GM19438 (cell line): ENCODE measurements at regions not wholly inside any gene's neighbourhood (a gene's known extent, or its start where the extent isn't known, plus 50 kb on each side); places are given as distances from the start of the nearest gene placed in this dataset.

Source experiments
- ATAC-seq: cut with Tn5 transposase; IDR thresholded peaks from one replicate; pipeline ENCODE4 v1.9.1; 2021; ENCODE audit warnings: low read depth; ENCODE audit not compliant: unreplicated experiment

DNA sequence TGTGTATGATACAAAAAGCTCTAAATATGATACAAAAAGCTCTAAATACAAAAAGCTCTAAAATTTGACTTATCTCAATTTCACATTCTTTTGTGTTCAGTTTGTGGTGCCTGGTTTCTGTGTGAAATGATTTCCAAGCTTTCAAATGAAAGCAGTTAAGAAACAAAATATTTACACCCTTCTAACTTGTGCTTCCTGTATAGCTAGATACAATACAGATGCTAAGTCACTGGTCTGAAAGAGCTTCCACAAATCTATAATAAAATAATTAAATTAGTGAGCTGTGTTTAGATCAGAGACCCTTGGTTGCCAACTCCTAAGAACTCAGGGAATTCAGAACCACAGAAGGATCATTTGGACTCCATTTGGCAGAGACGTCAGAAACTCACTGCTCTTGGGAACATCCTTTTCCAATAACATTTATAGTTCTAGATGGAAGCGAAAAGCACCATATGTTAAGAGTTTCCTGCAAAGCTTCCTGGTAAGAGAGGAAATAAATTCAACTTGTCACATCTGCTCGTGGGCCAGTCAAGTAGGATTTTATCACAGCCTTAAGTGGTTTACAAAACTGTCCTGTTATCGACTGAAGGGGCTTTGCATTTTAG lies 1079.1 kb downstream of the ADGRL2 start:
- ATAC-seq: no peak

- ATAC-seq: no peak
These were observed 1074.4 kb downstream of the ADGRL2 start for GRCh38 chr1:82875170-82875569.

DNA sequence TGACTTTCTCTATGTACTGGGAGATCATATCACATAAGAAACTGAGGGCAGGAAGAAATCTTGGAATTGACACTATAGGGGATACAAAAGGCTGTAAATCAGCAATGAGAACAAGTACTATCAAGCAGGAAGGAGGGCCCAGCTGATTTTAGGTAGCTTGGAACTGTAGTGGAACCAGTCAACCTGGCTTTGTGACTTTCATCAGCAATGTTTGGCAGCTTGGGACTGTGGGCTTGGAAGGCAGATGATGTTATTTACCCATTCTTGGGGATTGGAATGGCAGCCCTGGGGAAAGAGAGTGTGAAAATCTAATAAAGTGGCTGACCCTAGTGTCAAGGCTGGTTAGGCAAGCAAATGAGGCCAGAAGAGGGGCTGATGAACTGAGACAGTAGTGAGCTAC lies 1073.3 kb downstream of the ADGRL2 start:
- no peak for ATAC-seq

DNA sequence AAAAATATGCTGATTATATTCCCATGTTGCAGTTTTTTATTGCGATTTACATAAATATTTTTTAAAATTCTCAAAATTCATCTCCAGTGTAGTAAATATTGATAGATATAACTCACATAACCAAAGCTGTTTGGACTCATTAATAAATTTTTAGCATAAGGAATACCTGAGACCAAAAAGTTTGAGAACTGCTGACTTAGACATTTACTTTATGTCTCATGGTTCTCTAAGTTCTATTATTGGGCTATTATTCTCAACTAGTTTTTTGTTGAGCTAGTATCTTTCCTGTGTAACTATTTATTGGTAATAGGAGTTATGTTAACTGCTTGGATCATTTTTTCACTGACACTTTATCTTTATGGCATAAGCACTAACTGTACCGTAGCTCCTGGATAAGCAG lies 1069.6 kb downstream of the ADGRL2 start:
- ATAC-seq: no peak

GRCh38 chr1:82867781-82868180 lies 1067.0 kb downstream of the ADGRL2 start:
- ATAC-seq: no peak

DNA sequence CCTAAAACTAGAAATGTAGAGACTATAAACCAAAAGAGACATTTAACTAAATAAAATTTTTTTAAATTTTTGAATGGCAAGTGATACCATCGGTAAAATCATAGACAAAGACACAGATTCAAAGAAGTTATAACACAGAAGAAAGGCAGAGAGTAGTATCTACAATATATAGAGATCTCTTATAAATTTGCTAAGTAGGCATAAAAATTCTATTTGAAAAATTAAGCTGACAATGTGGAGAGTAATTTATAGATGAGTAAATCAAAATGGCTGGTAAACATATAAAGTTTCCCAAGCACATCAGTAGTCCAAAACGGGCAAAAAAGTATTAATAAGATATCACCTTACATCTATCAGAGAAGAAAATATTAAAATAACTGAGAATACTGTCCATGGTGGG lies 1061.0 kb downstream of the ADGRL2 start:
- ATAC-seq: no peak

DNA sequence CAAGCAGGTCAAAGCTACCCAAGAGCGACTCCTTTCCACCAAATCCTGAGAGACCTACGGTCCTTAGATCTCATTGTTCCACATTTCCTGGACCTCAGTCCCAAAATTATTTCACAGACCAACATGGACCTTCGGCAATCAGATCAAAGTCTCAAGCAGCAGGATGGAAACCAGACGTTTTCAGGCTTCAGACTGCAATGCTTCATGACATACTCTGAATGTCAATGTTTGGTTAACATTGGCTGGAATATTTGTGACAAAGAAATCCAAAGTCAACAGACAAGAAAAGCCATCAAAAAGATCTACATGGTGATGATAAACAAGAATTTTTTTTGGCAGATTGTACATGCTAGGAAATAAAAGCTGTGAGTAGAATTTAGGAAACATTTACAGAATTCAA lies 1057.3 kb downstream of the ADGRL2 start:
- no peak for ATAC-seq

GRCh38 chr1:82849460-82849859 lies 1048.7 kb downstream of the ADGRL2 start:
- no peak for ATAC-seq

DNA sequence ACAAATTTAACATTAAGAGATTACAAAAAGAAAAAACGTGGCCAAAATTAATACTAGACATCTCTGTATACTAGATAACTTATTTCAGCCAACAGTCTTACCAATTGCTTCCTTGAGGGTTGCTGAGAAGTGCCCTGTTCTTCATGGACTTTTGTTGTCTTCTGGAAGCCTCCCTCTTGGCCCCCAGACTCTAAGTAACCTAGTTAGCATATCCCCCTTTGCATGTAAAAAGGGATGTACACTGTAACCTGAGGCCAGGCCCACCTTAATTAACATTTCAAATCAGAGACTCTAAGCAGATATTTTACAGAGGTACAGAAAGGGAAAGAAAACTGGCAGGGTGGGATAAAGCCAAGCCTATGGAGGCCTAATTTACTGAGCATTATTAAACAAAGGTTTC lies 1047.3 kb downstream of the ADGRL2 start:
- no peak for ATAC-seq

DNA sequence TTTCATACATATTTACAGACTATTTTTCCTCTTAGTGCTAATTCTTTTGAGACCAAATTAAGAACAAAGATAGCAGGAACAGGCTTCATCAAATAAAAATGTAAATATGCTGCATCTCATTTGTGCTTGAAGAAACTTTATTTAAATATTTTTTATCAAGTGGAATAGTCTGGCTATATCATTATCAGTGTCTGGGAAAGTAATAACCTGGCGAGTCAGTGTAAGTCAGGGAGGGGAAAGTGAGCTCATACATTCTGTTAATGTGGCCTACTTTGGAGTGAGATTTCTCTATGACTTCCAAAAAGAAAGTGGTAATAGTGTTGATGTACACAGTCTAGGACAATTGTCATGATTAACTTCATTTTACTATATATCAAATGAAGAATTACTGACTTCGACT lies 1045.1 kb downstream of the ADGRL2 start:
- no peak for ATAC-seq

DNA sequence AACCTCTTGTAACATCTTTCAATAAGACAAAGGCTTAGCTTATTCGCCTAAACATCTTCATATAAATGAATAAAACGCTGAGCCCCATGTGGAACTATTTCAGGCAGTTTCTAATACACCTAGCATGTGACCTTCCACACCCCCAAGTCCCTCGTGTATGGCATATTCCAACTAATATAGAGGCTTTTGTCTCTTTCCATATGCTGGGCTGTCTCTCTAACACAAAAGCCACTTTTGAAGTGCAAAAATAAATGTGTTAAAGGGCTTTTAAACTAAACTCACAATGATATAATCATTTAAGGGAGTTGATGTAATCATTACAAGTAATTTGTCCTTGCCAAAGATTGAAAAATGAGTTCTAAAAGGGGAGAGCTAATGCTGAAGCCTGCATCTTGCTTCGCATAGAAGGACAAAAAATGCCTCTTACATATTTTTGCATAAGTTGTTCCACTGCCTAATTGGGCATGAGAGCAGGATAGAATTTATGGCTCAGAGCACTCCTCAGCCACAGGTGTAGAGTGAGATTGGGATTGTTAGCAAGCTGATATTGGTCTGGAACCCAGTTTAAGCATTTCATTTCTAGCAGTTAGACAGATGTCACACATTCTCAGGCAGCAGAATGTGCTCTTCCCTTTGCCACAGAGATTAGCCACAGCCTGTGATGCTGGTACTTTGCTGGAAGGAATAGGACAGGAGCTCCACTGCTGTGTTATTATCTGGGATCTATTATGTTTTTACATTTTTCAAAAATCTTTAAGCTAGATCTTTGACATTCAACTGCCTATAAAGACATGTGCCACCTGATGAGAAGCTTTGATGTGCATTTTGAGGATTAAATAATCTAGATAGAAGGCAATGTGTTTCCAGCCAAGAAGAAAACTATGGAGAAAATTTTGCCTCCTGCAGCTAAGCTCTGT lies 1044.4 kb downstream of the ADGRL2 start:
- ATAC-seq: no peak

GRCh38 chr1:82844447-82844846 lies 1043.7 kb downstream of the ADGRL2 start:
- no peak for ATAC-seq

- ATAC-seq: no peak
These were observed 1043.1 kb downstream of the ADGRL2 start for GRCh38 chr1:82843876-82844275.

DNA sequence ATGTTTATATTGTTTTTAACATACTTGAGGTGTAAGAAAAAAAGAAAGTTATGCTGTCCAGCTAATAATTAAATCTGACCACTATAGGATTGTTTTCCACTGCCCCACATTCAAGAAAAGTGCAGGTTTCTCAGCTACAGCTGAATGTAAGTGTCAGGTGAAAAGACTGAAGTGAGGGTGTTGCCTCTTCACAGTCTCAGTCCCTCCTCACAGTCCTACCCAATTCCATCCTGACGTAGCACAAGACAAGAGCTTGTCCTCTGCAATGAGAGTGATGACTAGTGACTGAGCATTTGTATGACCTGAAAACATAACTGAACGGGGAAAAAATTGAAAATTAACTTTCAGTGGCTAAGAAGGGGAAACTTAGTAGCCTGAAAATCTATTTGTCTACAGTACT lies 1039.5 kb downstream of the ADGRL2 start:
- no peak for ATAC-seq

DNA sequence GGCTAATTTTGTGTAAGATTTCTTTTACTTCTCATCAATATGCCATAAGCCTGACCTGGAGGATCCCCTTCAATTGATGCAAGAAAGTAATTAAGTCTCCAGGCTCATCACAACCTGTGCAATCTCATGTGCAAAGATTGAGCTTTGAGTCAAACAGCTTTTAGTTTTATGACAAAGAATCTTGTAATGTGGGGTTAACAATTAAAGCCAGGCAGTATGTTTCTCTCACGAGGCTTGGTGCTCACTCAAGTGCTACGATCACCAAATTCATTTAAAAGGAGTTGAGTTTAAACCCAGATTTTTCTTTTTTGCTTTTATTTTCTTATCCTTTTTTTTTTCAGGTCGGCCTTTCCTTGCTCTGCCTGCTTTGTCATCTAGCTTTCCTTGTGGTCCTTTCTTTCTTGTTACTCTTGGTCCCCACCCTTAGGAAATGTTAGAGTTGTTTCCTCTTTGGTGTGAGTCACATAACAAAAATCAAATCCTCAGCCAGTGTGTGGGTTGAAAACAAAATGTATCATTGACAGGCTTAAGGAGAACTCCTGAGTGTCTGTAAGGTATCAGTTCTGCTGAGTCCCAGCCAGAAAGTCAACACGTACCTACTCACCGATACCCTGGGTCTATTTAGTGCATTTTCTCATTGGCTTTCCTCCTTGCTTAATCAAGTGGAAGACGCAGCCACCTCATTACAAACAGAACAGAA lies 1037.2 kb downstream of the ADGRL2 start:
- ATAC-seq: no peak

DNA sequence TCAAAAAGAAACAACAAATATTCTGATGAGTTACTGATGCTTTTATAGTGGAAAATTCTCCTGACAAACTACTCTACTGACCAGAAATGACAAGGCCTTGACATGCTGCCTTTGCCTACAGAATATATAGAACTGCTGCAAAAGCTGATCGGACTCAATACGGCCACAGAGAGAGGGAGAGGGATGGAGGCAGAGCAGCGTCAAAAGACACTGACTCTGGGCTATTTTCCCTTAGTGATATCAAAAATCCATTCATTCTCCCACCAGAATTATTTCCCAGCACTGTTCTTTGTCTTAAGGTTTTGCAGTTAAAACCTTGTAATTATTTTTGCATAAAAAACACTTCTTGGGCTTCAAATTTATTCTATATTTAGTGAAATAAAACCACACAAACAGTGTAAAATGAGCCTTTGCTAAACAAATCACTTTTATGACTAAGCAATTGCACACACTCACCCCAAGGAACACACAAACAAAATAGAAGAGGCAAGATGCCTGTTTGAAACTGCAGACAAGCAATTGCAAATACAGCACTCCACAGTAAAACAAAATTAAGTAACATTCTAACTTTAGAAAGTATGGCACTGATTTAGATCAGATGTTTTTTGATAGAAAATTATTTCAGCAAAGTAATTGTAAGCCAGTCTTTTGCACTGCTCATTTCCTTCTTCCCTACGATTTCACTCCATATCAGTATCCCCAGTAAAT lies 1036.4 kb downstream of the ADGRL2 start:
- ATAC-seq: no peak

DNA sequence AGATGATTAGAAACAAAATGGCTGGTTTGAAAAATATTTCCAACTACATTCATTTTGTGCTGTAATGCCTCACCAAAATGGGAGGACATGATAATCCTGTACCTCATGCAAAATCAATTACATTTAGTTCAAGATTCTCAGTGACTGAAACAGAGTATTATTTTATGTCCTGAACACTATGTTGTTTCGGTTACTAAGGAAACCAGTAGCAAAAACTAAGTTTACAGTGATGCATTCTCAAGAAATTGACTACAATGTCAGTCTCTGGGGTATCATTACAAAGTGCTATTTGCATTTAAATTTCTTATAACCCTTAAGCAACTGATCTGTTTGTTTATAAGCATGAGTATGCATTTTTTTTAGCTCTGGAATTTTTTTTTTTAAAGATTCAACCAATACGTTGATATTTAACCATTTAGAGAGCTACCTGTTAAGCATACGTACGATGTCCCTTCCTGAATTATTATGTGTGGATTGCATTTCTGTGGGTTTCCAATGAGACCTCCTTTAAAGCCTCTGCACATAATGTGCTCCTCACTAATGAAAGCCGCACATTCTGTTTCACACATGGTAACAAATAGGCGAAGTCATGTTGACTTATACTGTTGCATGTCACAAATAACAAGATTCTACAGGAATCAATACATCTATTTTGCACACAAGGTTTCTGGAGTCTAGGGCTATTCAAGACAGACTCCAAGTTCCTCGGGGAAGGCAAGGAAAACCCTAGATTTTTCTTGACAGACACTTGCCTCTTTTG lies 1035.7 kb downstream of the ADGRL2 start:
- ATAC-seq: no peak

- ATAC-seq: no peak
These were observed 1030.1 kb downstream of the ADGRL2 start for GRCh38 chr1:82830690-82831380.

DNA sequence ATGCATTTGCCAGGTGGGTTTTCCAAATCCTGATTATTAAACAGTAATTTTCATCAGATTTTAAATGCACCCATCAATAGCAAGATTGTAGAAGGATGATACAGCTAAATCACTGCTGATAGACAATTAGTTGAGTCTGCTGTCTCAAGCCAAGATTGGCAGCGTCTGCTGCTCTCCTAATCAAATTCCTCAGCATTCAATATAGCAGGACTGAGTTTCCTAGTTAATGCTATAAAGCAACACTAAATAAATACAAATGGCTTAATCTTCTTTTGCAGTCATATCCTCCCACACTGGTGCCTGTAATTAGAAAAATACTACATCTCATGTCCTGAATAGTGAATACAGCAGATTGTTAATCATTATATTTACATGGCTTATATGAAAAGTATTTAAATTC lies 1028.8 kb downstream of the ADGRL2 start:
- ATAC-seq: no peak

DNA sequence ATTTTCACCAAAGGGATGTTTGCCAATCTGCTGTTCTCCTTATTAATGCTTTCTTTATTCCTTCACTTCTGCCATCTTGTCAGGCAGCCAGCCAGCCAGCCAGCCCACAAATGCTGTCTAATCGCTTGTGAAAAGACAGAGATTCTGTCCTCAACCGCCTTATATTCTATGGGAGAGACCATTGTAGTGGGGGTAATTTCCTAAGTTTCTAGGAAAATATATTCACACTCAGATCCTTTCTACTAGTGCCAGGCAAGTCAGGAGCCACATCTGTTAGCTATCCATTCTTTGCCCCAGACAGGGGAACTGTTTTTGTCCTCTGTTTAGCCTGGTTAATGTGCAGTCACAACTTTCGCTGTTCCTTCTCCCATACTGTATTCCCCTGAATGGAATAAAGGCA lies 1023.1 kb downstream of the ADGRL2 start:
- ATAC-seq: no peak
